Mesenteric fat pad (tissue), 1 donor: ENCODE measurements at regions not wholly inside any gene's neighbourhood (a gene's known extent, or its start where the extent isn't known, plus 50 kb on each side); places are given as distances from the start of the nearest gene placed in this dataset.

ENCODE experiments used
- DNase-seq: peaks from one replicate; pipeline ENCODE4 v3.0.0-alpha.2; 2020; ENCODE audit warnings: low spot score
- donor health status: DM: yes; HTN: yes; CAD: no.

- no peak for DNase-seq
These were observed 299.8 kb upstream of the CNTN4 start for GRCh38 chr3:1798711-1799405.

- DNase-seq: no peak
These were observed 293.3 kb upstream of the CNTN4 start for GRCh38 chr3:1805331-1805730.

GRCh38 chr3:1808590-1808989 lies 290.1 kb upstream of the CNTN4 start:
- DNase-seq: no peak

- no peak for DNase-seq
These were observed 274.8 kb upstream of the CNTN4 start for GRCh38 chr3:1823867-1824266.

GRCh38 chr3:1824359-1824758 lies 274.3 kb upstream of the CNTN4 start:
- DNase-seq: no peak

- DNase-seq: no peak
These were observed 270.1 kb upstream of the CNTN4 start for GRCh38 chr3:1828519-1828918.

- DNase-seq: no peak
These were observed 267.8 kb upstream of the CNTN4 start for GRCh38 chr3:1830851-1831250.

- no peak for DNase-seq
These were observed 266.3 kb upstream of the CNTN4 start for GRCh38 chr3:1832395-1832794.

GRCh38 chr3:1843111-1843510 lies 255.6 kb upstream of the CNTN4 start:
- DNase-seq: no peak

GRCh38 chr3:1847571-1847970 lies 251.1 kb upstream of the CNTN4 start:
- DNase-seq: no peak

GRCh38 chr3:1848935-1849334 lies 249.7 kb upstream of the CNTN4 start:
- DNase-seq: no peak

- DNase-seq: no peak
These were observed 245.7 kb upstream of the CNTN4 start for GRCh38 chr3:1852950-1853349.

- no peak for DNase-seq
These were observed 242.8 kb upstream of the CNTN4 start for GRCh38 chr3:1855841-1856240.

- DNase-seq: no peak
These were observed 227.9 kb upstream of the CNTN4 start for GRCh38 chr3:1870738-1871137.

- DNase-seq: no peak
These were observed 215.1 kb upstream of the CNTN4 start for GRCh38 chr3:1883534-1883933.

- DNase-seq: no peak
These were observed 206.2 kb upstream of the CNTN4 start for GRCh38 chr3:1892459-1892858.

- DNase-seq: no peak
These were observed 196.2 kb upstream of the CNTN4 start for GRCh38 chr3:1902416-1902815.

GRCh38 chr3:1903111-1903510 lies 195.6 kb upstream of the CNTN4 start:
- DNase-seq: no peak

- no peak for DNase-seq
These were observed 190.8 kb upstream of the CNTN4 start for GRCh38 chr3:1907911-1908310.

- no peak for DNase-seq
These were observed 189.8 kb upstream of the CNTN4 start for GRCh38 chr3:1908651-1909445.

- no peak for DNase-seq
These were observed 188.3 kb upstream of the CNTN4 start for GRCh38 chr3:1910322-1910721.

- DNase-seq: no peak
These were observed 168.8 kb upstream of the CNTN4 start for GRCh38 chr3:1929788-1930414.
